ENCODE measurements at regions not wholly inside any gene's neighbourhood (a gene's known extent, or its start where the extent isn't known, plus 50 kb on each side); places are given as distances from the start of the nearest gene placed in this dataset.

- Histone ChIP-seq H4K5ac (ENCODE audit: insufficient read length, low read depth, low read length) (no peak overlapping the region), H2BK20ac (ENCODE audit: low read depth, low read length, poor library complexity, severe bottlenecking) (no peak overlapping the region), H3K79me2 (ENCODE audit: insufficient read depth, low read length) (no peaks in the 10 kb centered on the region), H2BK15ac (ENCODE audit: low read depth, low read length) (no peak overlapping the region), H3K56ac (ENCODE audit: insufficient read length, low read depth, low read length) (no peak overlapping the region), H3K18ac (ENCODE audit: insufficient read length, low read depth, low read length) (no peak overlapping the region), H4K91ac (ENCODE audit: insufficient read length, low read depth, low read length) (no peak overlapping the region), H2AK5ac (ENCODE audit: insufficient read length, low read length) (no peak overlapping the region), H4K8ac (replicated peaks; ENCODE audit: insufficient read length, low read depth, low read length) (no peak overlapping the region), H3K14ac (ENCODE audit: insufficient read depth, low read length) (no peak overlapping the region), H2AFZ (ENCODE audit: low read length) (no peak overlapping the region), H3K9me3 (ENCODE audit: control insufficient read depth, low read depth, low read length) (no peaks in the 10 kb centered on the region), H3K4me1 (ENCODE audit: insufficient read depth, low read length) (no peaks in the 10 kb centered on the region), H3K4ac (ENCODE audit: low read depth, low read length) (no peak overlapping the region), H3K23ac (ENCODE audit: insufficient read length, low read depth, low read length) (no peak overlapping the region), H2BK12ac (ENCODE audit: insufficient read length, low read depth, low read length) (no peak overlapping the region), H3K27me3 (ENCODE audit: insufficient read depth, low read length) (no peaks in the 10 kb centered on the region), H3K79me1 (ENCODE audit: insufficient read depth, low read depth, low read length, poor library complexity, severe bottlenecking) (no peaks in the 10 kb centered on the region), H2BK120ac (ENCODE audit: low read depth, low read length, poor library complexity, severe bottlenecking) (no peak overlapping the region), H4K20me1 (ENCODE audit: control insufficient read depth, insufficient read depth, insufficient read length) (no peaks in the 10 kb centered on the region), H3K9ac (ENCODE audit: extremely low read depth, insufficient read length, low read length) (no peak overlapping the region), H3K23me2 (ENCODE audit: insufficient read length, low read depth, low read length, poor library complexity, severe bottlenecking) (no peaks in the 10 kb centered on the region), H2BK5ac (ENCODE audit: insufficient read length, low read length) (no peak overlapping the region), H3K4me2 (ENCODE audit: insufficient read depth, insufficient read length, low read length) (no peak overlapping the region), H3K27ac (ENCODE audit: insufficient read length, low read depth, low read length) (no peak overlapping the region), H3T11ph (ENCODE audit: low read length) (no peak overlapping the region)
- DNase-seq: no peak
- no CpG with 5 or more reads among the region's 6 CpGs for WGBS (ENCODE audit: extremely low coverage, insufficient read length, low lambda C conversion rate)
- Mint-ChIP-seq H3K27me3 (ENCODE audit: low read depth) (no peaks in the 10 kb centered on the region; the same call in 1 of the 2 replicates), H3K27ac (no peak overlapping the region), H3K36me3 (ENCODE audit: insufficient read depth in 1 of 3, low read depth in 3 of 3) (no peaks in the 10 kb centered on the region), H3K9me3 (peaks cover 0 to 3% of the 10 kb centered on the region in 2 experiments; a peak in 2 of 5 replicates), H3K4me3 (no peak overlapping the region), H3K4me1 (no peaks in the 10 kb centered on the region)
- TF ChIP-seq CTCF (conservative IDR thresholded peaks at IDR 0.05): no peak
These were observed 490.5 kb downstream of the GABRG2 start for GRCh38 chr5:162558120-162558519.
